IPS DF 19.7 (cell line): ENCODE measurements at regions not wholly inside any gene's neighbourhood (a gene's known extent, or its start where the extent isn't known, plus 50 kb on each side); places are given as distances from the start of the nearest gene placed in this dataset.
A peak's percentile ranks its signal among the peaks of the same experiment; 100 is the strongest.

Experiments
- DNase-seq: peaks from one replicate; pipeline ENCODE4 v3.0.0-alpha.2; 2013; ENCODE audit warnings: low read depth, low spot score

DNA sequence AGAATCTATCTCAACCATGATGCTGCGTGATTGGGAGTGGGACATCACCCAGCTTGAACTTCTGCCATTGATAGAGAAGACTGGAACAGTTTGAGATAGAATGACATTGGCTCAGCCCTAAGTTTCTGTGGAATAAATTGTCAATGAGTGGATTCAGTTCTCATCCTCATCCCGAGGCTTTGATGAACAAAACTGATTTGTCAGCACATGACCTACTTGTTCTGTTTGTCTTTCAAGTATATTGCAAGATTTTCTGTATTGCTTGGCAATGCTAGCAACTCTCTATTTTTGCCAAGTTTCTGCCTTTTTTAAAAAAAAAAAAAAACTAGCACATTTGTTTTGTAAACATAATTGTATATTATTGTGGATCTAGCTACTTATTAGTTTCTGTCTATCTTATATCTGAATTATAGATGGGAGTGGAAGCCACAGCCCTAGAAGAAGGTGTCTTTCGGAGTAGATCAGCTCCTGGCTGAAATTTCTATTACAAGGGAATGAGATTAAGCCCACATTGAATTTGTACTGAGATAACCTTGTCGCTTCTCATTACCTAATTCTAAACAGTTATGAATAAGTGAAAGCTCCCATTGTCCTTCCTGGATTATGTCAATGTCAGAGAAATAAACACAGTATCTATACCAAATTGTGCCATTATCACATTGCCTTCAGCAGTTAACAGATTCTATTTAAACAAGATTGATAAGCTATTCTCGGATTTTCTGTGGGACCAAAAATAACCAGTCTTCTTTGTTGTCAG, 166.1 kb downstream of the TNFSF13B start:
- no peak for DNase-seq

DNA sequence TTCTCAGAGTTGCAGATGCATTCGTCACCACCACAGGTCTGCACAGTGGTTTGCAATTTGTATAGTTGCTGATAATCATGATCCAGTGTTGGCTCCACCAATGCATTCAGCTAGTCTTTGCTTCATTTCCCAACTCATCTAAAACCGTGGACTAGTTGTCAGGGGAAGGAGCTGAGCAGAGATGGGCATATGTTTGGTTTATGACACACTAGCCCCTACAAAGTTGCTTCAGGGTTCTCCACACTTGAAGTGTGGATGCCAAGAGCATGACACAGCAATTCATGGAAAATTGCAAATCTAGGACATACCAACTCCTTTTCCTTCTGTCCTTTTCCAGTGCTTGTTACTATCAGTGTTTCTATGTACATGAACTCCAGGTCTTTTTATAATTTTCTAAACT, 168.0 kb downstream of the TNFSF13B start:
- DNase-seq, result no peak

DNA sequence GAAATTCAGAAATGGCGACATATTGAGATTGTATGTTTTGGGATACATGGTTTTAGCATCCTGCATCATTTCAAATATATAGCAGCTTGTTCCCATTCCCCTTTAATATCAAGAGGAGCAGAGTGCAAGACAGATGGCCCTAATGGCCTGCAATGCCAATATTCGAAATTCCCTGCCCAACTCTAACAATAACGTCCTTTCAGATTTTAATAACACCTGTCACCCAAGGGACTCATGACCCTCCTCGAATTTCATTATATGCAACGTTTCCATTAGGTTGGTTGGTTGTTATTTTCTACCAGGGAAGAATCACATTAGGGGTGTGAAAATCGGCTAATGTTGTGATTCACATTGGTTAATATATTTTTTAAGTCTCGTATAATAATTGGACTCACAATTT, 170.0 kb downstream of the TNFSF13B start:
- DNase-seq, result no peak

DNA sequence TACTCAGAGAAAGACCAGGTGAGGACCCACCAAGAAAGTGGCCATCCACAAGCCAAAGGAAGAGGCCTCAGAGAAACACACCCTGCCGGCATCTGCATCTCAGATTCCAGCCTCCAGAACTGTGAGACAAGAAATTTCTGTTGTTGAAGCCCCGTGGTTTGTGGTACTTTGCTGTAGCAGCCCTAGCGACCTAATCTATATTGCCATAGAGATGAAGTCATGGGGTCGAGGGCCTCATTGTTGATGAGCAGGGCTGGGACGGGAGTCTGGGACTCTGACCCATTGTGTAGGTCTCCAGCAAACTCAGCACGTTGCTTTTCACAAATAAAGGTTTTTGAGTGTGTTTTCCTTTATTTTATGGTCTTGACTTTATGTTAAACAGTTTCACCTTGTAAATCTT, 174.9 kb downstream of the TNFSF13B start:
- no peak for DNase-seq

DNA sequence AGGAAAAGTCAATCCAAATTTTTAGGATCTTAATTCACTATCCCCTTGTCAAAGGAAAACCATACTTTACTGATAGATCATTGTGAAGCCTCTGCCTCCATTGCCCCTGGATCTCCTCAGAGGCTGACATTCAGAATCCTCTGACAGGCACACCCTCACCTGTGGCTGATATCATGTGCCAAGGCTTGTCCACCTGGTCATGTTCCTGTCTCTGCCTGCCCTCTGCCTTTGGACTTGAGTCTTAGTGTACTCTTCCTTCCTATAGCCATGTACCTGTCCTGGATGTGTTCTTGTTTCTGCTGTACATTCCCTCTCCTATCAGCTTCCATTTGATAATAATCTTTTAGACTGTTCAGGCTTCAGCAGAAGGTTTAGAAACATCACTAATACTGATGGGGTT, 179.4 kb downstream of the TNFSF13B start:
- no peak for DNase-seq

DNA sequence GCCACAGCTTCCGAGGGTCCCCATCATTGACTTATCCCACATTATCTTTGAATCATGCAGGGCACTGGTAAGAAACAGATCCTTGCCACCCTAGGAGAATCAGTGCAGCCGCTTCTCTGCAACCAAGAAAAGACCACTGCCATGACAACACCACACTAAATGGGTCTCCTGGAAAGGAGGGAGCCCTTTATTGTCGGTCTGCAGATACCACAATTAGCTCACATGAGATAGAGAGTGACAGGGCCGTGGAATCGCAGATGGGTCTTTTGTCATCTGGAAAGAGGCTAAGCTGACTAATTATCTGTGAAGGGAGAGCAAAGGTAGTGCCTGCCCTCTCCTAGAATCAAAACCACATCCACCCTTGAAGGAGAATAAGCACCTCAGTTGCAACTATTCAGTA, 178.3 kb upstream of the MYO16 start:
- no peak for DNase-seq

DNA sequence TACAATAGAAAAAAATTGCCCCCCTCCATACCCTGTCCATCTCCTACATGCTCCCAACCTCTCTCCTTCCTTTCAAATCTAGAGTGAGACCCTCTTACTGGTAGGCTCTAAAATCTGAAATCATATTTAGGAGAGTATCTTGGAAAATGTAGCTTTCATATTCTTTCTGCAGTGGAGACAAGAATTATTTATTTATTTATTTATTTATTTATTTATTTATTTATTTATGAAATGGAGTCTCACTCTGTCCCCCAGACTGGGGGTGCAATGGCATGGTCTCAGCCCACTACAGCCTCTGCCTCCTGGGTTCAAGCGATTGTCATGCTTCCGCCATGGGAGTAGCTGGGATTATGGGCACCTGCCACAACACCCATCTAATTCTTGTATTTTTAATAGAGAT, 174.1 kb upstream of the MYO16 start:
- DNase-seq, result no peak

DNA sequence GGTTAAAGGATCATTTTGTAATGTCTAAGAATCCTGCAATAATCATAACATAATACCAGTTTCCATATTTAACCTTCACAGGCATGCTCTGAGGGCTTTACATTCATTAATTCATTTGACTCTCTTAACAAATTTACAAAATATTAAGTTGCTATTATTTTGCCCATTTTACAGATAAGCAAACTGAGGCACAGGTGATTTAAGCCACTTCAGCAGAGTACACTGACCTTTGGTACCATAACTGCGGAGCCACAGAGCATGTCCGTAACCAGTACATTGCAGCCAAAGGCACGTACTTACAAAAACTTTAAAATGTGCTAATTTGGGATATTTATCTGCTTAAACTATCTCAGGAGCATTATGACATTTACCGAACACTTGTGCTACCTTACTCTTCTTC, 169.4 kb upstream of the MYO16 start:
- no peak for DNase-seq

DNA sequence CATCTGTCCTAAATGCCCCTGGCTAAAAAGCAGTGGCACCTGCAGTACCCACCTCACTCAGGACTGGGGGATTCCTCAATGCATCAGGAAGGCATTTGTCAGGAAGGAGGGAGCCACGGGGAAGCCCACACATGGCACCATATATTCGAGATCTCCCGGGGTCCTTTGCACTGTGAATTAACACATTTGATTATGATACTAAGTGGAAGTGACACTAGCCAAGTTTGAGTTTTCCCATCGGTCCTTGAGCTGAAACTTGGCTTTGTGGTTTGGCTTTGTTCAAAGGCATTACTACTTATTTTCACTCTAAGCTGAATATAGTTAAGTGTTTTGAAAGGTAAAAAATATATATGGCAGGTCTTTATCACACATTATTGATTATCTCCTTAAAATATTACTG, 168.7 kb upstream of the MYO16 start:
- DNase-seq, result no peak

DNA sequence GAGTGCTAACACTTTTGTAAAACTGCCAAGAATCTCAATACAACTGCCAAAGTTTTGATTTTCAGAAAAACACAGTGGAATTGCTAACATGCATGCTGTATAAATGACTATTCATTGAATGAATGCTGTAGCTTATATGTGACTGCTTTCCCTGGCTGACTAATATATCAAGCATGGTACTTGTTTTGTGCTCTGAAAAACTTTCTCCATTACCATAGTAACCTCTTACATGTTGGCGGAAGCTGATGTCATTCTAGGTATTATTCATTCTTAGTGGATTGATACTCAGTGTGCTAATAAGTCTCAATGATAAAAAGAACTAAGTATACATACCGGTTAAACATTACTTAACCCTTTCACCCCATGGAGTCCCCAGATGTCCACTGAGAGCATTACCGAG, 166.1 kb upstream of the MYO16 start:
- DNase-seq, result no peak

DNA sequence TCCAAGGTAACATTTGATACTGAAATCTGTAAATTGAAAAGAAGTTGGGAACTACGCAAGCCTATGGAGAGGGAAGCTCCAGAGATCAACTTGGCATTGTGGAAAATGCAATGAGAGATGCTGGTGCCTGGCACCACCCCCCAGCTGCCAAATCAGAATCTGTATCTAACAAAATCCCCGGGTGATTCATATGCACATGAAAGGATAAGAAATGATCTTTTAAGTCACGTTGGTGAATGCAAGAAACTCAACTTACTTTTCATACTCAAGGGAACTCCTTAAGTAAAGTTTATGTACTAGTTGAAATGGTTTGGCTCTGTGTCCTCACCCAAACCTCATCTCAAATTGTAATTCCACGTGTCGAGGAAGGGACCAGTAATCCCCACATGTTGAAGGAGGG, 158.5 kb upstream of the MYO16 start:
- DNase-seq, result no peak

DNA sequence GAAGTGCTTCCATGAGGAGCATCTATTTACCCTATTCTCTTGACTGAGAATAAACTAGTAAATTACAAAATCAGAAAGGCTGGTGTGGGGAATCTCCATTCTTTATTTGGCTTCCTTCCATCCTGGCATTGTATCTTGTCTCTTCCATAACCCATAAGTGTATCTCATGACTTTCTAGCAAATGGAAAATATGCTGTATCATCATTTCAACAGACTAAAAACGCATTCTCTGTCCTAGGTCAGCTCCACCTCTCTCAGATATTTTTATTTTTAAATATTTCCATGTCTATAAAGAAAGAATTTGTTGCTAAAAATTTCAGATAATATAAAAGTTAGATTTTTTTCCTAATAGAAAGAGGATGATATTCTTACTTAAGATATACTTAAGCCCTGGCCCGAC, 154.2 kb upstream of the MYO16 start:
- no peak for DNase-seq

DNA sequence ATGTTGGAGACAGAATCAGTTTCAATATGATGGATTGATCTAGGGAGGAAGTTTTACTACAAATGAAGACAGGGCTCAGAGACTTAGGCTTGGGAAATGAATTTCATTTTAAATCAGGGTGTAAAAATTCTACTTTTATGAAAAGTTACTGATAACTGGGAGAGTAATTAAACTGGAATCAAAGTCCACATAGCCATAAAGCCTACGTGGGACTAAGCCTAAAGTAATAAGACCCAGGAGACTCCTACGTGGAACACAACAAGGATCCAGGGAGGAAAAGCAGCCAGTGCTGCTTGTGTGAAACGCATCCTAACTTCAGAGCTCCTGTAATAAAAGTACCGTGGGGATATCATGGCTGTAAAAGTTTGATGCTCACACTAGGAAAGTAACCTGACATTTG, 152.0 kb upstream of the MYO16 start:
- DNase-seq, result no peak

DNA sequence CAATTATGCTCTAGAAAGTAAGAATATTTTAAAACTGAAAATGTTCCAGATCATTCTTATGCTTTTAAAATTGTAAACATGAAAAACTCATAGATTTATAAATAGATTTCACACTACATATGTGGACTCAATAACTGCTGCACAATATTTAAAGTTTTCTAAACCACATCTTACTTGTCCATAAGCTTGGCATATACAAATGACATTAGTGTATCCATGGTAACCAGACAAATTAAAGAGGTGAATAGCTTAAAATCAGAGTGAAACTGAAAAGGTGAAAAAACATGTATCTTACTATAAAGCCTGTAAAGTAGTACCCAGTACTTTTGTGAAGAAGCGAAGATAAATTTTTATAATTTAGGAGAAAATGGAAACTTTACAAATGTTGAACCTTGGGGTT, 151.2 kb upstream of the MYO16 start:
- no peak for DNase-seq

DNA sequence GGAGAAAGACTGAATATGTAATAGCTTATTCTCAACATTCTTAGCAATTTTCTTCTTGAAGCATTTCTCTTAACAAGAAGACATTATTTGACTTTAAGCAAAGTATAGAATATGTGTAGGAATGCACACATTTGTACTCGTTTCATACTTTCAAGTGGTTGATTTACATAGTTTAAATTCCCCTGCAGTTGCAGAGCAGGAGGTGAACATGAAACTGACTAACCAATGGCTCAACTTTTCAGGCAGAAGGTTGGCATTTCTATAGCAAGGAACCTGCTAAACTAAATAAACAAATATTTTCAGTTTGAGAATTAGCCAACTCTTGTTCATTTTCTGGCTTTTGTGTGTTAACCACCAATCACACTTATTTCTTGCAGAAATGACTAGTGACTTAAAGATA, 145.4 kb upstream of the MYO16 start:
- DNase-seq, result no peak

DNA sequence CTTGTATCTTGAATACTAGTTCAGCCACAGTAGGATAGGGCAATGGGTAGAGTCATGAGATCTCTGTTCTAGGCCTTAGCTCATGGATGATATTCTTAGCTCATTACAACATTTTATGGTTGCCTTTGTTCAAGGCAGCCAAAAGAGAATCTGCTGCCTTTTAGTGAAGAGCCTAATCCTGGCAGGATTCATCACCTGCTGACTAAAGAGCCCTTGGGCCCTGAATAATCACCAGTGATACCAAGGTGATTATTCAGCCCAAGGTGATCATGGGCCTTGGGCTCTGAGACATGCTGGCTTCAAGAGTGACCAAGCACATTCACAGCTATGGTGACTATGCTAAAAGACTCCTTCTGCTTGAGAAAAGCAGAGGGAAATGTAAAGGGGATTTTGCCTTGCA, 143.3 kb upstream of the MYO16 start:
- DNase-seq, result no peak

DNA sequence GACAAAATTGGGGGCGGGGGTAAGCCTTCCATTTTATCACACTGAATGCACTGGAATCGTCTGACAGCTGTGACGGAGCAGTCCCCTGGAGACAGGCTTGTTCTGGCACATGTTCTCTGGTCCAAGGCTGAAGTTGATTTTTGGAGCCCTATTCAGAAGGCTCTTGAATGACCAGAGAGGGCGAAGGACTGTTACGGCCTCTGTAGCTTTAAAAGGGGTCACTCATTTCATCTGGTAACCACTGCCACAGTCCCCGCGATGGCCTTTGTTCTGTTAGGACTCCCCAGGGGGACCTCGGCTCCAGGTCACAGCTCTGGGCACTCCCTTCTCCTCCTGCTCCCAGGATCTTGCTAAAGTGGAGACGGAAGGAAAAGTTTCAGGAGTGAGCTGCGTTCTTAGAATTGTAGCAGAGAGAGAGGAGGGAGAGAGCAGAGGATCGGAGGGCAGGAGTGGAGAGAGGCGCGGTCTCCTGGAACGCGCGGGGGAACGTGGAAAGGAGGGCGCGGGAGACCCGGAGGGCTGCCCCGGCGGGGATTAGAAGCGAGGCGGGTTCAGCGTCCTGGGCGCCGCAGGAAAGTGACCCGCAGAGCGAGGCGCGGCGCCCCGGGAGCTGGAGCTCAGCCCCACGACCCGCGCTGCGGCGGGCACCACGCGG, 134.3 kb upstream of the MYO16 start:
- no peak for DNase-seq

DNA sequence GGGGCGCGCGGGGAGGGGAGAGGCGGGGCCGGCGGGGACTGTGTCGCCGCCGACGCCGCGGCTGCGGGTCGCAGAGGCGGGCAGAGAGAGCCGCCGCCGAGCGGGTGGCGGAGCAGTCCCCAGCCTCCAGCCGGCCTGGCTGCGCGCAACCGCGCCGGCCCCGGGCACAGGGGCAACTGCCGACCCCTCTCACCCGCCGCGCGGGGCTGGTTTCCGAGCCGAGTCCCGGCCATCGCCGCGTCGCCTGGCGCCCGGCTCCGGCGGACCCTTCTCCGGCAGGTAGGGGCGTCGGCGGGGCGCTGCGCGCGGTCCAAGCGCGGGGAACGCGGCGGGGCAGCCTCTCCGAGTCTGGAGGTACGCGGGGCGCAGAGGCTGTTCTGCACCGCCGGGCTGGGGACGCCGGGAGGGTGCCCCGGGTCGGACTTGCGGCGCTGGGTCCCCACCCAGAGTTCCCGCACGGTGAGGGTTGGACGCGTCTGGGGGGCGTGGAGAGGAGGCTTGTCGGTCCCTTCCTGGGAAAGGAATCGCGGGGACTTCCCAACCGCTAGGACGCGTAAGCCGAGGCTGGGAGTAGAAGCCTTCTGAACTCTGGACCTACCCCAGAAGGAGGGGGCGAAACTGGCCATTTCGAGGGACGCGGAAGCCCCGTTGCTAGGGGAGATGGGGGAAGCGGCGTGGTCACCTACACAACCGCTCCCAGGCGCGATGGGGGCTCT, 133.6 kb upstream of the MYO16 start:
- no peak for DNase-seq

DNA sequence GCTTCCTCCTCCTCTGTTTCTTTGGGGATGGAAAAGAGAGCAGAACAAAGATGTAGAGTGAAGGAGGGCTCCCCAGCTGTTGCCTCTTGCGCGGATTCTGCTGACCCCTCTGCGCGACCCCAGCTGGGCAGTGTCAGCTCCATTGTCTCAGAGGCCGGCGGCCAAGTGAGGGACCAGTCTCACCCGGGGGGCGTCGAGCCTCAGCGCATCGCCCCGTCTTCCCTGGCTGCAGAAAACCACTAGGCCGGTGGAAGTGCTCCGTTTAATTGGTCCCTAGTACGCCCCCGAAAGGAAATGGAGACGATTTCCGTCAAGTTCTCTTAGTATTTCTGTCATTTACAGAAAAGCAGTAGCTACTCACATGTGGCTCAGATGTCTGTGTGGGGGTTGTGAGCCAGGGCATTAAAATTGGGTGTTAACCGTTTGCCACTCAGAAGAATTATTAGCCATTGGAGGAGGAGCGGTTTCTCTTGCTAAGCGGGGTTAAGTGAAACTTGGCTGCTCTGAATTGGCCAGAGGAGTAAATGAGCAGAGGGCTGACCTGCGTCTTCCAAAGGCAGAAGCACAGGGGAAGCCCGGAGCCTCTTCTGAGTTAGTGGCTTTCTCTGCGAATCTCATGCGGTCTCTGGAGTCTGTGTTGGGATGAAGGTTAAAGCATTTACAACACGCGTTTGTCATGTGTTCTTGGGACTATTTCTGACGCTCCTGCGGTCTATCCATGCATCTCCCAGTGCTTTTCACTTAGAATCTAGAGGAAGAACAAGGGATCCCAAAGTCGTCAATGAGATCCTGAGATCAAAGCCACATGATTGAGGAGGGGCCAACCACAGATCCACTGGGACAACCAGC, 132.8 kb upstream of the MYO16 start:
- no peak for DNase-seq

DNA sequence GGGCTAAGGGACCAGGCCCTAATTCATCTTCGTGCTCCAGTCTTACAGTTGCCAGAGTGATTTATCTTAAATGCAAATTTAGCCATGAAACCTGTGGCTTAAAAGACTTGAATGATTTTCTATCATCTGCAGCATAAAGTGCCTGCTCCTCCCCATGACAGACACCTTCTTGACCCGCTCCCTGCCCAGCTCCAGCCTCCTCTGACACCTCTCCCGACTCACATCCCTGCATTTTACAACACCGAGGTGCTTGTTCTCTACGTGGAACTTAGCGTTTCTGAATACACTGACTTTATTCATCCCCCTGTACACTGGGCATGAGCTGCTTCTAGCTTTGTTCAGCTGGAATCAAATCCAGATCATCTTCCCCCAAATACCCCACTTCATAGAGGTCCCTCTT, 128.7 kb upstream of the MYO16 start:
- no peak for DNase-seq

DNA sequence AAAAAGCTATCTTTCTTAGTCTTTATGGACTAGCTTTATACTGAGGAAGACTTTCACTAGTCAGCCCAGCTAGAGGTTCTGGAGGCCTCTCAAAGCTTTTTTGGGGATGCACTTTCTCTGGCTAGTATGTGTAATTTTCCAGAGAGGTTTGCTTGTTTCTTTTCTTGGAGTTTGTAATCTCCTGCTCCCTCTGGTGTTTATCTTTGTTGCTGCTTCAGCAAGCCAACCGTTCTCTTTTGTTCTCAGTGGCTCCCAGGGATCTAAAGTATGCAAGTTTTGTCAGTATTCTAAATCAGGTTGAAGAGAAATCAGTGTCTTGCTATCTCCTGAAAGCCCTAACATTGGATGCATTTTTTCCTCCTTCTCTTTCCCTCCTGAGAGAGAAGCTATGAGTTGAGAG, 121.1 kb upstream of the MYO16 start:
- peak; percentile 50 for DNase-seq

DNA sequence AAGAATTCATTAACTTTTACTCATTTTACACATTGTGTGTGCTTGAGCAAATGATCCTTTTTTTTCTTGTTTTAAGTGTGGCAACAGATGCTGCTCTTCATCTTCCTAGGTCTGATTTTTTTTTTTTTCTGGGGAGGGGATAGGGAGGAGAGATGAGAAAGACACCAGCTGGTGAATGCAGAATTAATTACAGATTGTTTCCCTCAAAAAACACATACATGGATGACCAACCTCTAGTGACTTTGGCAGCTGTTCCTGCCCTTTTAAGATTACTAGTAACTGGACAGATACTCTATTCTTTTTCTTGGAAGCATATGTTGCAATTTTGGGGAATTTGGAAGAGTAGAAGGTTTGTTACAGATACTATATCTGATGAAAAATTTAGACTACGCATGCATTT, 103.6 kb upstream of the MYO16 start:
- no peak for DNase-seq
